ENCODE measurements at regions not wholly inside any gene's neighbourhood (a gene's known extent, or its start where the extent isn't known, plus 50 kb on each side); places are given as distances from the start of the nearest gene placed in this dataset.

DNA sequence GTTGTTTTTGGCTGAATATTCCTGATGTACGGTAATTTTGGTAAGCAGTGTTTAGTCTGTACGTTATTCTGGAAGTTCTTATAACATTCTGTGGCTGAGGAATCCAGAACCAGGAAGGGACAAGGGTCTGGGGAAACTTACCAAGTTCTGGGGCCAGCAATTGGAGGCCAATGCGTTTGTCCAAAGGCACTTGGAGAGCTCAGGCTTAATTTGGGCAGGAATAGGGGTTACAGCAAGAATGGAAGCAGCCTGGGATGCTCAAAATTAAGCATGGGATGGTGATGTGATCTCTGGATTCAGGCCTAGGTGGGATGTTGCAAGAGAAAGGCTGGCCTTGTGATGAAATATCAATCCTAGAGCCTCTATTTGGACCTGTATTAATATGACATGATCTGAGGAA lies 235.2 kb upstream of the NOX3 start:
- CTCF ChIA-PET: no interaction called here
- 41% methylated on average over 3 of the region's 3 CpGs for WGBS (ENCODE audit: missing lambda C conversion rate)
- POLR2A ChIA-PET: no interaction called here
- no peak overlapping the region for H3K4me3 ChIP-seq
- no peaks in the 10 kb centered on the region for H3K9me3 ChIP-seq
- TF ChIP-seq ZFP36 (IDR thresholded peaks at IDR 0.05; ENCODE audit: borderline replicate concordance, partially characterized antibody): no peak
- TF ChIP-seq, protein P1, sequence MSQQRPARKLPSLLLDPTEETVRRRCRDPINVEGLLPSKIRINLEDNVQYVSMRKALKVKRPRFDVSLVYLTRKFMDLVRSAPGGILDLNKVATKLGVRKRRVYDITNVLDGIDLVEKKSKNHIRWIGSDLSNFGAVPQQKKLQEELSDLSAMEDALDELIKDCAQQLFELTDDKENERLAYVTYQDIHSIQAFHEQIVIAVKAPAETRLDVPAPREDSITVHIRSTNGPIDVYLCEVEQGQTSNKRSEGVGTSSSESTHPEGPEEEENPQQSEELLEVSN (IDR thresholded peaks at IDR 0.05; ENCODE audit: borderline replicate concordance, low read depth): no peak
- TF ChIP-seq CBX8 (IDR thresholded peaks at IDR 0.05): no peak
- H3K27ac ChIP-seq: no peak overlapping the region
- FAIRE-seq (no peak), DNase-seq (ENCODE audit: low read depth in 1 of 2, low spot score in 1 of 2) (no peak), ATAC-seq (no peak)
- no peak overlapping the region for H3K4me2 ChIP-seq
- H3K4me1 ChIP-seq: no peaks in the 10 kb centered on the region

DNA sequence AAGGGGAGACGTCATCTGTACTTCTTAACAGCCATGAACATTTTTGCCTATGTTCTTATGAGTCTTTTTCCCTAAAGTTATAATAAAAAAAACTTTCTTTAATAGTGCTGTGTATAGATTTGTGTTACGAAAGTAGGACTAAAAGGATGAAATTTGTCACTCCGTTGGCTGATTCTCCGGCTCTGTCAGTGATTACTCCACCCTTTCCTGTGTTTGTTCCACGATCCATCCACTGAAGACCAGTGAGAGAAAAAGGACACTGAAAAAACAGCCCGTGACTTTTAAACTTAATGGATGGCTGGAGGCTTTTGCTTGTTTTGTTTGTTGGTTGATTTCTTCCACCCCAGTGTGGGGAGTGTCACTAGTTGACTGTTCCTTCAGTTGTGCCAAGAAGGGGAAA lies 232.0 kb upstream of the NOX3 start:
- WGBS (ENCODE audit: missing lambda C conversion rate): 53% methylated on average over 6 of the region's 6 CpGs
- no peak overlapping the region for H3K27ac ChIP-seq
- FAIRE-seq (no peak), DNase-seq (ENCODE audit: low read depth in 1 of 2, low spot score in 1 of 2) (no peak), ATAC-seq (no peak)
- TF ChIP-seq SMC3 (IDR thresholded peaks at IDR 0.05): no peak
- H3K4me1 ChIP-seq: no peaks in the 10 kb centered on the region
- CTCF ChIA-PET: no interaction called here
- H3K4me3 ChIP-seq: no peak overlapping the region
- POLR2A ChIA-PET: no interaction called here
- H3K9me3 ChIP-seq: no peaks in the 10 kb centered on the region
- no peak overlapping the region for H3K4me2 ChIP-seq

DNA sequence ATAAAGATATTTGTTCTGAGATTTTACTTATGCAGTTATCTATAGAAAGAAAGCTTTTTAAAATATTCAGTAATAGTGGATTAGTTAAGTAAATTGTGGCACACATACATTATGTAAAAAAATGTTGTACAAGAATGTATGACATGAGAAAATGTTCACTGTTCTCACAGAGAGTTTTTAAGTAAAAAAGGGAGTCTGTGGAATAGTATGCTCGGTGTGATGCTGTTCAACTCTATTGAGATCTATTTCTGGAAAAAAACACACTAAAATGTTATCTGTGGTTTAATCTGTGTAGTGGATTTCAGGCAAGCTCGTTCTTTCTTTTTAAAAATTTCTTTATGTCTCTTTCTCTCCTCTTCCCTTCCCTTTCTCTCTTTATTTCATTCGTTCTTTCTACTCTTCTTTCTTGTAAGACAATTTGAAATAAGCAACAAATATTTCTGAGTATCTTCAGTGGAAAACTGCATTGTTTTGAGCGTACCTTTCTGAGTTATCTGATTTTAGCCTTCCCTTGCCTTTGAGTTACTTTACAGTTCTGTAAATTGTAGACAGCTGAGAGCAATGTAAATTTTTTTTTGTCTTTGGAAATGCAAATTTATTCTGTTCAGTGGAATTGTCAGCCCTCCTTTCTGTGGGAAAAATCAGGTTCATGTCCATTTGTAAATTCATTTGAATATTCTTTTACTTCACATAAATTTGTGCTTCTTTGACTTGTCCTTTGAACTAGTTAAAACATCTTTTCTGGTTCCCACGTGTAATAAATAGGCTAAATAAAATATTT lies 229.0 kb upstream of the NOX3 start:
- Histone ChIP-seq H3K9me3 (no peaks in the 10 kb centered on the region), H3K4me2 (no peak overlapping the region), H3K27ac (no peak overlapping the region), H3K4me3 (no peak overlapping the region), H3K4me1 (no peaks in the 10 kb centered on the region)
- ATAC-seq (no peak), DNase-seq (ENCODE audit: low read depth in 1 of 2, low spot score in 1 of 2) (no peak), FAIRE-seq (no peak)
- TF ChIP-seq RARB (CRISPR knock-in tag; IDR thresholded peaks at IDR 0.05) (no peak), FOSL2 (IDR thresholded peaks at IDR 0.05) (no peak), FOSL2 (CRISPR knock-in tag; IDR thresholded peaks at IDR 0.05) (no peak), ZNF302 (CRISPR knock-in tag; IDR thresholded peaks at IDR 0.05) (no peak), HEYL (CRISPR knock-in tag; IDR thresholded peaks at IDR 0.05) (no peak), ZC3H11A (IDR thresholded peaks at IDR 0.05) (no peak), HOXA7 (CRISPR knock-in tag; IDR thresholded peaks at IDR 0.05) (no peak), HDAC2 (IDR thresholded peaks at IDR 0.05) (no peak)
- TF ChIP-seq, protein P2, sequence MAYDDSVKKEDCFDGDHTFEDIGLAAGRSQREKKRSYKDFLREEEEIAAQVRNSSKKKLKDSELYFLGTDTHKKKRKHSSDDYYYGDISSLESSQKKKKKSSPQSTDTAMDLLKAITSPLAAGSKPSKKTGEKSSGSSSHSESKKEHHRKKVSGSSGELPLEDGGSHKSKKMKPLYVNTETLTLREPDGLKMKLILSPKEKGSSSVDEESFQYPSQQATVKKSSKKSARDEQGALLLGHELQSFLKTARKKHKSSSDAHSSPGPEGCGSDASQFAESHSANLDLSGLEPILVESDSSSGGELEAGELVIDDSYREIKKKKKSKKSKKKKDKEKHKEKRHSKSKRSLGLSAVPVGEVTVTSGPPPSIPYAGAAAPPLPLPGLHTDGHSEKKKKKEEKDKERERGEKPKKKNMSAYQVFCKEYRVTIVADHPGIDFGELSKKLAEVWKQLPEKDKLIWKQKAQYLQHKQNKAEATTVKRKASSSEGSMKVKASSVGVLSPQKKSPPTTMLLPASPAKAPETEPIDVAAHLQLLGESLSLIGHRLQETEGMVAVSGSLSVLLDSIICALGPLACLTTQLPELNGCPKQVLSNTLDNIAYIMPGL (CRISPR knock-in tag; IDR thresholded peaks at IDR 0.05; ENCODE audit: borderline replicate concordance): no peak
- ChIA-PET POLR2A (no interaction called here), CTCF (no interaction called here)
- 36% methylated on average over 5 of the region's 5 CpGs for WGBS (ENCODE audit: missing lambda C conversion rate)

DNA sequence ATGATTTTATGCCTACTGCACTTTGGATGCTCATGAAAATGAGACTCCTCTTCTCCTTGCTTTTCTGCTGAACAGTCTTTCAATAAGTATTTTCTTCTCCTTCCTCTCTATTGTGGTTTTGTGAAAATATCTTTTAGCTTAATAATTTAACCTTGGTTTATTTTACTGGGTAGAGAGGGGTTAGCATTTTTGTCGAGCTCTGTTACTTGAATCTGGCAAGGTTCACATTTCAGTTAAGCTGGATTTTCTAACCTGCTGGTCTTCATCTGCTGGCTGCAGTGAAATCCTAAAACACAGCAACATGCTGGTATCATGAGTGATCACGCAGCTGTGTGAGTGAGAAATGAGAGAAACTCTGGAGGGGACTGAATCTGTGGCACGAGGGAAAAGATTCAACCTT lies 222.7 kb upstream of the NOX3 start:
- H3K9me3 ChIP-seq: no peaks in the 10 kb centered on the region
- no peak for FAIRE-seq
- H3K4me3 ChIP-seq: no peak overlapping the region
- ChIA-PET POLR2A (no interaction called here), CTCF (no interaction called here)
- no peak for DNase-seq (ENCODE audit: low read depth in 1 of 2, low spot score in 1 of 2)
- H3K4me1 ChIP-seq: no peaks in the 10 kb centered on the region
- TF ChIP-seq, protein P3, sequence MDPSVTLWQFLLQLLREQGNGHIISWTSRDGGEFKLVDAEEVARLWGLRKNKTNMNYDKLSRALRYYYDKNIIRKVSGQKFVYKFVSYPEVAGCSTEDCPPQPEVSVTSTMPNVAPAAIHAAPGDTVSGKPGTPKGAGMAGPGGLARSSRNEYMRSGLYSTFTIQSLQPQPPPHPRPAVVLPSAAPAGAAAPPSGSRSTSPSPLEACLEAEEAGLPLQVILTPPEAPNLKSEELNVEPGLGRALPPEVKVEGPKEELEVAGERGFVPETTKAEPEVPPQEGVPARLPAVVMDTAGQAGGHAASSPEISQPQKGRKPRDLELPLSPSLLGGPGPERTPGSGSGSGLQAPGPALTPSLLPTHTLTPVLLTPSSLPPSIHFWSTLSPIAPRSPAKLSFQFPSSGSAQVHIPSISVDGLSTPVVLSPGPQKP (IDR thresholded peaks at IDR 0.05; ENCODE audit: low read depth, low read length): no peak
- TF ChIP-seq RAD21 (conservative IDR thresholded peaks at IDR 0.05 in 1 of 2, IDR thresholded peaks at IDR 0.05 in 1 of 2): no peak
- TF ChIP-seq ZSCAN20 (CRISPR knock-in tag; IDR thresholded peaks at IDR 0.05): no peak
- TF ChIP-seq ZNF302 (CRISPR knock-in tag; IDR thresholded peaks at IDR 0.05): no peak
- no peak for TF ChIP-seq JUN (IDR thresholded peaks at IDR 0.05)
- TF ChIP-seq FOSL2 (IDR thresholded peaks at IDR 0.05): no peak
- TF ChIP-seq FOSL2 (CRISPR knock-in tag; IDR thresholded peaks at IDR 0.05): no peak
- TF ChIP-seq RNF2 (IDR thresholded peaks at IDR 0.05; ENCODE audit: borderline replicate concordance, low read depth): no peak
- TF ChIP-seq HOXA7 (CRISPR knock-in tag; IDR thresholded peaks at IDR 0.05): no peak
- TF ChIP-seq MAFK (IDR thresholded peaks at IDR 0.05; ENCODE audit: partially characterized antibody): no peak
- no peak overlapping the region for H3K27ac ChIP-seq
- H3K4me2 ChIP-seq: no peak overlapping the region
- WGBS (ENCODE audit: missing lambda C conversion rate): 21% methylated on average over 3 of the region's 3 CpGs
- ATAC-seq: no peak

Data from A549 (cell line).